ENCODE measurements at regions not wholly inside any gene's neighbourhood (a gene's known extent, or its start where the extent isn't known, plus 50 kb on each side); places are given as distances from the start of the nearest gene placed in this dataset.

- peak; percentile 11 for DNase-seq
Measured at GRCh38 chr1:200279810-200280411, 129.9 kb downstream of the ZNF281 start.

GRCh38 chr1:200275816-200276453 is 133.9 kb downstream of the ZNF281 start:
- DNase-seq = no peak

GRCh38 chr1:200275415-200275814 is 134.4 kb downstream of the ZNF281 start:
- no peak for DNase-seq

GRCh38 chr1:200274116-200274515 is 135.7 kb downstream of the ZNF281 start:
- no peak for DNase-seq

GRCh38 chr1:200272481-200273068 is 137.3 kb downstream of the ZNF281 start:
- no peak for DNase-seq

- DNase-seq = peak; percentile 26
Measured at GRCh38 chr1:200269256-200269655, 140.6 kb downstream of the ZNF281 start.

- no peak for DNase-seq
Measured at GRCh38 chr1:200267937-200268336, 141.9 kb downstream of the ZNF281 start.

GRCh38 chr1:200267458-200267857 is 142.4 kb downstream of the ZNF281 start:
- no peak for DNase-seq

- DNase-seq = no peak
Measured at GRCh38 chr1:200266871-200267270, 143.0 kb downstream of the ZNF281 start.

GRCh38 chr1:200265881-200266280 is 144.0 kb downstream of the ZNF281 start:
- no peak for DNase-seq

GRCh38 chr1:200265104-200265503 is 144.7 kb downstream of the ZNF281 start:
- DNase-seq = peak; percentile 12

GRCh38 chr1:200263203-200263602 is 146.6 kb downstream of the ZNF281 start:
- no peak for DNase-seq

- DNase-seq = peak; percentile 22
Measured at GRCh38 chr1:200262326-200262965, 147.4 kb downstream of the ZNF281 start.

- DNase-seq = no peak
Measured at GRCh38 chr1:200260597-200261335, 149.1 kb downstream of the ZNF281 start.

- peak; percentile 9 for DNase-seq
Measured at GRCh38 chr1:200258447-200259375, 151.1 kb downstream of the ZNF281 start.

- DNase-seq = no peak
Measured at GRCh38 chr1:200257235-200257634, 152.6 kb downstream of the ZNF281 start.

- DNase-seq = peak; percentile 43
Measured at GRCh38 chr1:200254602-200255001, 155.2 kb downstream of the ZNF281 start.

- DNase-seq = peak; percentile 70
Measured at GRCh38 chr1:200253774-200254495, 155.9 kb downstream of the ZNF281 start.

- no peak for DNase-seq
Measured at GRCh38 chr1:200252531-200252930, 157.3 kb downstream of the ZNF281 start.

- peak; percentile 6 for DNase-seq
Measured at GRCh38 chr1:200250469-200250868, 159.4 kb downstream of the ZNF281 start.

GRCh38 chr1:200248541-200248940 is 161.3 kb downstream of the ZNF281 start:
- no peak for DNase-seq
